SK-N-SH (cell line): ENCODE measurements at regions not wholly inside any gene's neighbourhood (a gene's known extent, or its start where the extent isn't known, plus 50 kb on each side); places are given as distances from the start of the nearest gene placed in this dataset.

Experiments
- CTCF ChIP-seq: fragments of 200-600 bp; sonication (generic); IDR thresholded peaks from 2 replicates; pipeline ENCODE4 v1.6.1; 2017; ENCODE audit warnings: antibody characterized with exemption, mild to moderate bottlenecking, moderate library complexity
- EP300 ChIP-seq, 2 experiments: IDR thresholded peaks; 2 replicates each; pipeline versions ENCODE4 v1.4.0 to v1.6.1; 2012; ENCODE audit warnings: borderline replicate concordance in 1 of 2, low read depth in 1 of 2, low read length in 1 of 2
- EZH2phosphoT487 ChIP-seq: fragments of 200-600 bp; sonication (generic); IDR thresholded peaks from 2 replicates; pipeline ENCODE4 v1.6.1; 2017; ENCODE audit warnings: low read depth, mixed run types, mild to moderate bottlenecking, antibody characterized with exemption, moderate library complexity, borderline replicate concordance
- FOSL2 ChIP-seq: IDR thresholded peaks from 2 replicates; pipeline ENCODE4 v1.4.0; 2012; ENCODE audit warnings: low read depth, mild to moderate bottlenecking, moderate library complexity, borderline replicate concordance
- GABPA ChIP-seq: IDR thresholded peaks from 2 replicates; pipeline ENCODE4 v1.4.0; 2012; ENCODE audit warnings: low read depth, mild to moderate bottlenecking
- JUND ChIP-seq: IDR thresholded peaks from 2 replicates; pipeline ENCODE4 v1.4.0; 2012
- MEF2A ChIP-seq: IDR thresholded peaks from 2 replicates; pipeline ENCODE4 v1.4.0; 2012; ENCODE audit warnings: low read depth, borderline replicate concordance
- MXI1 ChIP-seq: IDR thresholded peaks from 2 replicates; pipeline ENCODE4 v1.6.1; 2012; ENCODE audit warnings: mild to moderate bottlenecking, low read depth, low read length, improper control_type of control experiment
- NRF1 ChIP-seq: IDR thresholded peaks from 2 replicates; pipeline ENCODE4 v1.6.1; 2012; ENCODE audit warnings: low read depth, mild to moderate bottlenecking, low read length
- POLR2AphosphoS5 ChIP-seq: IDR thresholded peaks from 2 replicates; pipeline ENCODE4 v1.6.1; 2012; ENCODE audit warnings: low read depth, low read length
- RAD21 ChIP-seq: IDR thresholded peaks from 2 replicates; pipeline ENCODE4 v1.6.1; 2012; ENCODE audit warnings: mild to moderate bottlenecking, low read length
- SIN3A ChIP-seq: IDR thresholded peaks from 2 replicates; pipeline ENCODE4 v1.6.1; 2012; ENCODE audit warnings: low read depth, mild to moderate bottlenecking, low read length, moderate library complexity, borderline replicate concordance
- USF2 ChIP-seq: fragments of 150-350 bp; IDR thresholded peaks from 2 replicates; pipeline ENCODE4 v1.6.1; 2017; ENCODE audit warnings: antibody characterized with exemption, low read length, low read depth, borderline replicate concordance
- ZBTB33 ChIP-seq: IDR thresholded peaks from 2 replicates; pipeline ENCODE4 v1.4.0; 2012; ENCODE audit warnings: low read depth, borderline replicate concordance

- TF ChIP-seq ZBTB33: no peak
- no peak for TF ChIP-seq CTCF
- TF ChIP-seq MEF2A: no peak
- TF ChIP-seq JUND: no peak
- no peak for TF ChIP-seq EZH2phosphoT487
- no peak for TF ChIP-seq USF2
- no peak for TF ChIP-seq GABPA
- TF ChIP-seq FOSL2: no peak
- no peak for TF ChIP-seq POLR2AphosphoS5
- no peak for TF ChIP-seq MXI1
- no peak for TF ChIP-seq EP300 (IDR thresholded peaks at IDR 0.05; ENCODE audit: borderline replicate concordance in 1 of 2, low read depth in 1 of 2, low read length in 1 of 2)
- TF ChIP-seq SIN3A: no peak
- no peak for TF ChIP-seq NRF1
- TF ChIP-seq RAD21: no peak
Observed at GRCh38 chr7:46897381-46897780, 684.5 kb downstream of the TNS3 start.
